ENCODE measurements at regions not wholly inside any gene's neighbourhood (a gene's known extent, or its start where the extent isn't known, plus 50 kb on each side); places are given as distances from the start of the nearest gene placed in this dataset.

- Histone ChIP-seq H3K4me2 (ENCODE audit: insufficient read depth, low read length) (no peak overlapping the region), H3K79me2 (ENCODE audit: control insufficient read depth, insufficient read depth, low read length) (no peaks in the 10 kb centered on the region), H3K9me3 (replicated peaks; ENCODE audit: control insufficient read depth, insufficient read depth, low read depth, low read length) (no peaks in the 10 kb centered on the region), H3K36me3 (ENCODE audit: control insufficient read depth, insufficient read depth, low read length) (no peaks in the 10 kb centered on the region), H3K9ac (ENCODE audit: insufficient read depth in 1 of 2, low read depth in 2 of 2, low read length in 2 of 2) (no peak overlapping the region), H4K20me1 (replicated peaks; ENCODE audit: control insufficient read depth, insufficient read depth, low read length) (no peaks in the 10 kb centered on the region), H3K4me1 (replicated peaks in 1 of 2; ENCODE audit: control insufficient read depth in 2 of 2, insufficient read depth in 2 of 2, low read length in 2 of 2) (peaks cover 0 to 4% of the 10 kb centered on the region in 2 experiments; a peak in 2 of 5 replicates), H2AFZ (ENCODE audit: low read depth, low read length) (no peak overlapping the region), H3K27me3 (ENCODE audit: control insufficient read depth in 2 of 2, insufficient read depth in 2 of 2, low read length in 2 of 2) (no peaks in the 10 kb centered on the region), H3K27ac (ENCODE audit: extremely low read depth, low read depth, low read length) (no peak overlapping the region), H3K9me1 (ENCODE audit: control insufficient read depth, insufficient read depth, low read length) (no peaks in the 10 kb centered on the region), H3K4me3 (no peak overlapping the region)
- WGBS (ENCODE audit: insufficient coverage, low coverage, missing lambda C conversion rate) = 27% methylated on average over 1 of the region's 1 CpG
- no peak for FAIRE-seq
- no TSS peak for BruUV-seq (replicated peaks)
- in situ Hi-C loops (cut with MboI) = no loop called here
- CTCF ChIA-PET (ENCODE audit: low intra/inter-chr PET ratio) = no interaction called here
- DNase-seq (ENCODE audit: extremely low read depth in 1 of 4, low spot score in 3 of 4) = no peak
- no peak for ATAC-seq
- intact Hi-C loops (cut with micrococcal nuclease) = no loop called here
- POLR2A ChIA-PET = no interaction called here
- TF ChIP-seq PPARD (CRISPR knock-in tag; IDR thresholded peaks at IDR 0.05) (no peak), NR4A1 (CRISPR knock-in tag; IDR thresholded peaks at IDR 0.05) (no peak), NR4A1 (tag; IDR thresholded peaks at IDR 0.05) (no peak), PBX2 (CRISPR knock-in tag; IDR thresholded peaks at IDR 0.05; ENCODE audit: low read depth) (no peak), PBX2 (tag; conservative IDR thresholded peaks at IDR 0.05; ENCODE audit: low read depth) (peak; percentile 38), HMGXB4 (CRISPR knock-in tag; IDR thresholded peaks at IDR 0.05) (no peak), SMARCB1 (IDR thresholded peaks at IDR 0.05; ENCODE audit: insufficient read length, low read depth) (no peak), TRIM25 (IDR thresholded peaks at IDR 0.05; ENCODE audit: borderline replicate concordance) (no peak), SIRT6 (IDR thresholded peaks at IDR 0.05; ENCODE audit: low read depth, low read length) (no peak)
Measured at GRCh38 chr16:72551649-72552048, 379.7 kb upstream of the PMFBP1 start.

All from K562 (cell line).